ENCODE measurements at regions not wholly inside any gene's neighbourhood (a gene's known extent, or its start where the extent isn't known, plus 50 kb on each side); places are given as distances from the start of the nearest gene placed in this dataset.

GRCh38 chr18:52077251-52077983 lies 262.6 kb upstream of the DCC start:
- DNase-seq (no peak), ATAC-seq (no peak)
- no peak for TF ChIP-seq POLR2A (IDR thresholded peaks at IDR 0.05)
- TF ChIP-seq, protein P1, sequence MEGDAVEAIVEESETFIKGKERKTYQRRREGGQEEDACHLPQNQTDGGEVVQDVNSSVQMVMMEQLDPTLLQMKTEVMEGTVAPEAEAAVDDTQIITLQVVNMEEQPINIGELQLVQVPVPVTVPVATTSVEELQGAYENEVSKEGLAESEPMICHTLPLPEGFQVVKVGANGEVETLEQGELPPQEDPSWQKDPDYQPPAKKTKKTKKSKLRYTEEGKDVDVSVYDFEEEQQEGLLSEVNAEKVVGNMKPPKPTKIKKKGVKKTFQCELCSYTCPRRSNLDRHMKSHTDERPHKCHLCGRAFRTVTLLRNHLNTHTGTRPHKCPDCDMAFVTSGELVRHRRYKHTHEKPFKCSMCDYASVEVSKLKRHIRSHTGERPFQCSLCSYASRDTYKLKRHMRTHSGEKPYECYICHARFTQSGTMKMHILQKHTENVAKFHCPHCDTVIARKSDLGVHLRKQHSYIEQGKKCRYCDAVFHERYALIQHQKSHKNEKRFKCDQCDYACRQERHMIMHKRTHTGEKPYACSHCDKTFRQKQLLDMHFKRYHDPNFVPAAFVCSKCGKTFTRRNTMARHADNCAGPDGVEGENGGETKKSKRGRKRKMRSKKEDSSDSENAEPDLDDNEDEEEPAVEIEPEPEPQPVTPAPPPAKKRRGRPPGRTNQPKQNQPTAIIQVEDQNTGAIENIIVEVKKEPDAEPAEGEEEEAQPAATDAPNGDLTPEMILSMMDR (IDR thresholded peaks at IDR 0.05), result no peak
- H3K36me3 ChIP-seq, result no peaks in the 10 kb centered on the region
- H3K9me3 ChIP-seq, result no peaks in the 10 kb centered on the region
- H3K27me3 ChIP-seq, result no peaks in the 10 kb centered on the region
- H3K4me3 ChIP-seq, result no peak overlapping the region
- 86 to 90% (median 87%) methylated on average over 7 of the region's 7 CpGs for WGBS, 4 donors
- H3K27ac ChIP-seq, result no peak overlapping the region
- H3K4me1 ChIP-seq, result no peaks in the 10 kb centered on the region
- intact Hi-C loops (cut with DNase I), result no loop called here

- Histone ChIP-seq H3K4me3 (no peak overlapping the region), H3K27ac (no peak overlapping the region), H3K27me3 (no peaks in the 10 kb centered on the region), H3K4me1 (no peaks in the 10 kb centered on the region), H3K9me3 (no peaks in the 10 kb centered on the region), H3K36me3 (no peaks in the 10 kb centered on the region)
- no peak for TF ChIP-seq POLR2A (IDR thresholded peaks at IDR 0.05)
- TF ChIP-seq, protein P1 (IDR thresholded peaks at IDR 0.05), result no peak
- no peak for ATAC-seq
- 22 to 36% (median 25%) methylated on average over 1 of the region's 1 CpG for WGBS, 4 donors
- no peak for DNase-seq
- intact Hi-C loops (cut with DNase I), result no loop called here
These were observed 257.8 kb upstream of the DCC start for GRCh38 chr18:52082246-52082645.

- intact Hi-C loops (cut with DNase I), result no loop called here
- ATAC-seq (no peak), DNase-seq (no peak)
- Histone ChIP-seq H3K36me3 (no peaks in the 10 kb centered on the region), H3K27me3 (no peaks in the 10 kb centered on the region), H3K9me3 (no peaks in the 10 kb centered on the region), H3K27ac (no peak overlapping the region), H3K4me3 (no peak overlapping the region), H3K4me1 (no peaks in the 10 kb centered on the region)
- 59 to 75% (median 64%) methylated on average over 2 of the region's 2 CpGs for WGBS, 4 donors
- TF ChIP-seq, protein P1 (IDR thresholded peaks at IDR 0.05), result no peak
- TF ChIP-seq POLR2A (IDR thresholded peaks at IDR 0.05), result no peak
These were observed 252.9 kb upstream of the DCC start for GRCh38 chr18:52087140-52087539.

DNA sequence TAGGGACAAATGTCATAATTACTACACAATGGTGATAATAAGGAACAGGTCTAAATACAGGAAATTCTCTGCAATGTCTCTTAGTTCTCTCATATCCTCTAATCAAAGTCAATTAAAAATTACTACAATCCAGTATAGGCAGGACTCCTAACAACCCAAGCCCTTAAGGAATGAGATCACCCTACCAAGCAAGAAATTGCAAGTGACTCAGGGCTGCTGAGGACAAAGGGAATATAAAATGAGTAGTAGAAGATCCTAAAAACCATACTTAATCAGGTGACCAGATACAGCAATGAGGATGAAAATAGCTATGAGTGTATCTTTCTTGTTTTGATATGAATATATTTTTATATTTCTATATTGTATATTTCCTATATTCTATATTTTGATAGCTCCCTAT lies 250.0 kb upstream of the DCC start:
- Histone ChIP-seq H3K27me3 (no peaks in the 10 kb centered on the region), H3K4me1 (no peaks in the 10 kb centered on the region), H3K4me3 (no peak overlapping the region), H3K9me3 (no peaks in the 10 kb centered on the region), H3K27ac (no peak overlapping the region), H3K36me3 (no peaks in the 10 kb centered on the region)
- no peak for TF ChIP-seq POLR2A (IDR thresholded peaks at IDR 0.05)
- TF ChIP-seq, protein P1 (IDR thresholded peaks at IDR 0.05), result no peak
- DNase-seq (no peak), ATAC-seq (no peak)
- intact Hi-C loops (cut with DNase I), result no loop called here

All from heart left ventricle (tissue), 16 donors.